GM12878 (cell line): ENCODE measurements at regions not wholly inside any gene's neighbourhood (a gene's known extent, or its start where the extent isn't known, plus 50 kb on each side); places are given as distances from the start of the nearest gene placed in this dataset.

Experiments
- ATAC-seq: fragments of 200-7000 bp; cut with Tn5 transposase; 3 replicates; pipeline ENCODE4 v1.9.1; 2020; ENCODE audit warnings: mild to moderate bottlenecking, moderate library complexity
- BruUV-seq: library from RNA; stranded (reverse); fragments of 400-500 nt; replicated peaks from 2 replicates; lab custom pipeline; 2021; lab: Mats Ljungman, UMichigan
- CTCF ChIA-PET: fragments of 300-600 bp; sonication (Branson Sonifier 250); formaldehyde crosslinking; extraction: SDS; loops from one replicate; lab custom pipeline; 2021; ENCODE audit warnings: inconsistent platforms; lab: Yijun Ruan, JAX
- POLR2A ChIA-PET: fragments of 350-600 bp; formaldehyde crosslinking; extraction: SDS; loops from one replicate; lab custom pipeline; 2021; ENCODE audit warnings: inconsistent platforms; lab: Charles Lee
- RAD21 ChIA-PET: fragments of 300-600 bp; sonication (Branson Sonifier 250); formaldehyde crosslinking; loops from one replicate; lab custom pipeline; 2023; ENCODE audit warnings: antibody characterized with exemption; ENCODE audit not compliant: unreplicated experiment; lab: Charles Lee
- SMC1A ChIA-PET: fragments of 300-600 bp; sonication (Branson Sonifier 250); formaldehyde crosslinking; loops from one replicate; lab custom pipeline; 2023; ENCODE audit not compliant: unreplicated experiment, uncharacterized antibody; lab: Charles Lee
- DNase-seq: peaks from one replicate; pipeline ENCODE4 v3.0.0-alpha.2; 2011; ENCODE audit warnings: low read depth, low spot score
- FAIRE-seq: peaks from 3 replicates; lab custom pipeline; 2011; peaks lifted over from hg19 to GRCh38; lab: Jason Lieb, UNC
- H2AFZ ChIP-seq: 2 replicates; pipeline ENCODE4 v1.6.0; 2011; ENCODE audit warnings: low read depth, low read length, control low read depth; ENCODE audit not compliant: control insufficient read depth
- H3K27ac ChIP-seq: 2 replicates; pipeline ENCODE4 v1.5.1; 2011; ENCODE audit warnings: control low read depth; ENCODE audit not compliant: control insufficient read depth, insufficient read depth
- H3K27me3 ChIP-seq, 2 experiments: replicated peaks in 1 of 2; 2 replicates each; pipeline versions ENCODE4 v1.6.0 to v1.6.1; 2011; ENCODE audit warnings: low read length in 1 of 2; ENCODE audit not compliant: control insufficient read depth in 2 of 2, insufficient read depth in 2 of 2
- H3K36me3 ChIP-seq, 2 experiments: 2 replicates each; pipeline ENCODE4 v1.5.1; 2011; ENCODE audit warnings: low read length in 1 of 2; ENCODE audit not compliant: control insufficient read depth in 2 of 2, insufficient read depth in 2 of 2
- H3K4me1 ChIP-seq: 2 replicates; pipeline ENCODE4 v1.6.1; 2011; ENCODE audit warnings: mild to moderate bottlenecking, low read length, moderate library complexity, mixed read lengths; ENCODE audit not compliant: control insufficient read depth, insufficient read depth
- H3K4me2 ChIP-seq: 2 replicates; pipeline ENCODE4 v1.6.0; 2011; ENCODE audit warnings: control low read depth; ENCODE audit not compliant: control insufficient read depth, insufficient read depth
- H3K4me3 ChIP-seq: fragments of 200-600 bp; sonication (generic); 2 replicates; pipeline ENCODE4 v1.5.1; 2016
- H3K79me2 ChIP-seq: 2 replicates; pipeline ENCODE4 v1.6.0; 2011; ENCODE audit warnings: low read length; ENCODE audit not compliant: control insufficient read depth, insufficient read depth
- H3K9ac ChIP-seq: 2 replicates; pipeline ENCODE4 v1.8.0; 2011; ENCODE audit warnings: low read length, control low read depth, mixed read lengths; ENCODE audit not compliant: control insufficient read depth, insufficient read depth
- H3K9me3 ChIP-seq: replicated peaks from 3 replicates; pipeline ENCODE4 v1.5.1; 2011; ENCODE audit warnings: mild to moderate bottlenecking, low read length; ENCODE audit not compliant: control insufficient read depth, insufficient read depth
- H4K20me1 ChIP-seq: 2 replicates; pipeline ENCODE4 v1.6.0; 2011; ENCODE audit not compliant: control insufficient read depth, insufficient read depth
- FOXM1 ChIP-seq: IDR thresholded peaks from 2 replicates; pipeline ENCODE4 v1.6.1; 2012; ENCODE audit warnings: low read depth, mild to moderate bottlenecking, inconsistent platforms, low read length, moderate library complexity
- HDAC6 ChIP-seq: fragments of 200-600 bp; sonication (generic); IDR thresholded peaks from one replicate; pipeline ENCODE4 v1.8.0; 2017; ENCODE audit warnings: antibody characterized with exemption; ENCODE audit not compliant: unreplicated experiment
- KDM1A ChIP-seq: fragments of 200-600 bp; sonication (generic); IDR thresholded peaks from 2 replicates; pipeline ENCODE4 v1.6.1; 2016; ENCODE audit warnings: borderline replicate concordance
- KLF5 ChIP-seq: fragments of 450-650 bp; IDR thresholded peaks from 2 replicates; pipeline ENCODE4 v1.6.1; 2014; ENCODE audit warnings: mild to moderate bottlenecking; ENCODE audit not compliant: partially characterized antibody
- NBN ChIP-seq: fragments of 450-650 bp; IDR thresholded peaks from 2 replicates; pipeline ENCODE4 v1.6.1; 2016
- NFXL1 ChIP-seq: fragments of 450-650 bp; IDR thresholded peaks from 2 replicates; pipeline ENCODE4 v1.6.1; 2017; ENCODE audit warnings: antibody characterized with exemption, mild to moderate bottlenecking, borderline replicate concordance
- NFYA ChIP-seq: IDR thresholded peaks from 2 replicates; pipeline ENCODE4 v1.6.1; 2011; ENCODE audit warnings: low read depth, mild to moderate bottlenecking, low read length, improper control_type of control experiment, borderline replicate concordance
- NR2F1 ChIP-seq: fragments of 450-650 bp; conservative IDR thresholded peaks from 2 replicates; pipeline ENCODE4 v1.6.1; 2017; ENCODE audit warnings: mild to moderate bottlenecking
- NRF1 ChIP-seq: conservative IDR thresholded peaks from 2 replicates; pipeline ENCODE4 v1.6.1; 2011; ENCODE audit warnings: mild to moderate bottlenecking, low read depth, low read length, improper control_type of control experiment
- PML ChIP-seq: IDR thresholded peaks from 2 replicates; pipeline ENCODE4 v1.6.1; 2012; ENCODE audit warnings: low read length, inconsistent platforms
- POU2F2 ChIP-seq: IDR thresholded peaks from 3 replicates; pipeline ENCODE4 v1.6.1; 2011; ENCODE audit warnings: low read depth, mild to moderate bottlenecking, low read length, borderline replicate concordance
- RAD51 ChIP-seq: fragments of 450-650 bp; IDR thresholded peaks from 2 replicates; pipeline ENCODE4 v1.6.1; 2016; ENCODE audit warnings: moderate library complexity, mild to moderate bottlenecking, inconsistent platforms
- SMARCA5 ChIP-seq: fragments of 450-650 bp; IDR thresholded peaks from 2 replicates; pipeline ENCODE4 v1.6.1; 2017; ENCODE audit warnings: mild to moderate bottlenecking
- SMC3 ChIP-seq: IDR thresholded peaks from 2 replicates; pipeline ENCODE4 v1.6.1; 2011; ENCODE audit warnings: low read length, improper control_type of control experiment, borderline replicate concordance
- SUZ12 ChIP-seq: fragments of 200-600 bp; sonication (generic); IDR thresholded peaks from one replicate; pipeline ENCODE4 v1.6.1; 2018; ENCODE audit warnings: antibody characterized with exemption, mild to moderate bottlenecking; ENCODE audit not compliant: unreplicated experiment
- ZNF274 ChIP-seq: IDR thresholded peaks from one replicate; pipeline ENCODE4 v1.8.0; 2011; ENCODE audit not compliant: insufficient read length, insufficient read depth
- WGBS: methylation state at CpG from one replicate; pipeline ENCODE4 v1.1.6; 2016; ENCODE audit warnings: low lambda C conversion rate; ENCODE audit not compliant: insufficient replicate concordance, insufficient coverage; ENCODE audit errors: missing lambda C conversion rate; 5-methylcytosine and 5-hydroxymethylcytosine counted together
- in situ Hi-C: fragments of 300-500 bp; cut with MboI; formaldehyde crosslinking; loops from 9 replicates; pipeline ENCODE4 v1.14.3; 2018; ENCODE audit warnings: mixed read lengths
- intact Hi-C: fragments of 100-400 bp; cut with micrococcal nuclease; formaldehyde crosslinking; loops from one replicate; pipeline ENCODE4 v1.14.2; 2022; ENCODE audit not compliant: unreplicated experiment
- TF ChIP-seq, protein P1 (sequence below): fragments of 450-650 bp; IDR thresholded peaks from 2 replicates; pipeline ENCODE4 v1.6.1; 2016; ENCODE audit warnings: mild to moderate bottlenecking, moderate library complexity, borderline replicate concordance
- TF ChIP-seq, protein P2 (sequence below): fragments of 150-350 bp; IDR thresholded peaks from 2 replicates; pipeline ENCODE4 v1.6.1; 2014; ENCODE audit warnings: mild to moderate bottlenecking, low read depth, low read length
- TF ChIP-seq, protein P3 (sequence below): fragments of 450-650 bp; IDR thresholded peaks from 2 replicates; pipeline ENCODE4 v1.6.1; 2016; ENCODE audit warnings: mild to moderate bottlenecking

DNA sequence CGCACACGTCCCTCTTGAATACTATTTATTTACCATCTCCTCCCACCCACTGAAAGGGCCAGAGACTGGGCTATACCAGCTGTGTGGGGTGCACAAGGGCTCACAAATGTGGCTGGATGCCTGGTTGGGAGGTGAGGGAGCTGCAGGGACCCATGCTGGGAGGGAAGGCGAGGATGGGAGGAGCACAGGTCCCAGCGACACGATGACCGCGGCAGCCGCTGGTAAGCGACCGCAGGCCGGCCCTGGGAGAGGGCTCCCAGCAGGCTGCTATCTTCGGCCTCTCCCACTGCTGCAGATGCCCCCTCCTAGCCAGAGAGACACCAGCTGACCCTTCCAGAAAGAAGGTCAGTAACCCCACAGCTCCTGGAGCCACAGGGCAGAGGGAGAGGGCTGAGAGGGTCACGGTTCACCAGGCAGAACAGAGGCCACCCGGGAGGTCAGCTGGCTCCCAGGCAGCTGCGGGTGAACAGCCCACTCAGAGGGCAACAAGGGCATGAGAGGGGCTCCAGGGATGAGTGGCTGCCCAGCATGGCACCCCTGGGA lies 163.9 kb downstream of the CRYBB2 start:
- Histone ChIP-seq H3K4me3 (no peak overlapping the region), H3K79me2 (peaks cover 17% of the 10 kb centered on the region), H2AFZ (no peak overlapping the region), H3K27me3 (no peaks in the 10 kb centered on the region), H3K9ac (no peak overlapping the region), H4K20me1 (peaks cover 4% of the 10 kb centered on the region), H3K4me2 (no peak overlapping the region), H3K36me3 (peaks cover 4 to 10% of the 10 kb centered on the region in 2 experiments; a peak in 3 of 4 replicates), H3K9me3 (no peaks in the 10 kb centered on the region), H3K4me1 (peaks cover 13% of the 10 kb centered on the region), H3K27ac (no peak overlapping the region)
- DNase-seq, result no peak
- no peak for ATAC-seq
- no TSS peak for BruUV-seq
- 79% methylated on average over 15 of the region's 15 CpGs for WGBS
- in situ Hi-C loops (no loop called here), intact Hi-C loops (no loop called here)
- ChIA-PET RAD21 (no interaction called here), POLR2A (no interaction called here), SMC1A (no interaction called here), CTCF (no interaction called here)
- FAIRE-seq, result no peak
- TF ChIP-seq SMC3, result no peak
- no peak for TF ChIP-seq PML
- no peak for TF ChIP-seq POU2F2
- TF ChIP-seq KDM1A, result no peak
- no peak for TF ChIP-seq FOXM1
- TF ChIP-seq NRF1, result no peak
- TF ChIP-seq RAD51, result no peak
- TF ChIP-seq HDAC6, result no peak
- TF ChIP-seq NFXL1, result no peak
- TF ChIP-seq SMARCA5, result no peak
- TF ChIP-seq KLF5, result no peak
- TF ChIP-seq, protein P1, sequence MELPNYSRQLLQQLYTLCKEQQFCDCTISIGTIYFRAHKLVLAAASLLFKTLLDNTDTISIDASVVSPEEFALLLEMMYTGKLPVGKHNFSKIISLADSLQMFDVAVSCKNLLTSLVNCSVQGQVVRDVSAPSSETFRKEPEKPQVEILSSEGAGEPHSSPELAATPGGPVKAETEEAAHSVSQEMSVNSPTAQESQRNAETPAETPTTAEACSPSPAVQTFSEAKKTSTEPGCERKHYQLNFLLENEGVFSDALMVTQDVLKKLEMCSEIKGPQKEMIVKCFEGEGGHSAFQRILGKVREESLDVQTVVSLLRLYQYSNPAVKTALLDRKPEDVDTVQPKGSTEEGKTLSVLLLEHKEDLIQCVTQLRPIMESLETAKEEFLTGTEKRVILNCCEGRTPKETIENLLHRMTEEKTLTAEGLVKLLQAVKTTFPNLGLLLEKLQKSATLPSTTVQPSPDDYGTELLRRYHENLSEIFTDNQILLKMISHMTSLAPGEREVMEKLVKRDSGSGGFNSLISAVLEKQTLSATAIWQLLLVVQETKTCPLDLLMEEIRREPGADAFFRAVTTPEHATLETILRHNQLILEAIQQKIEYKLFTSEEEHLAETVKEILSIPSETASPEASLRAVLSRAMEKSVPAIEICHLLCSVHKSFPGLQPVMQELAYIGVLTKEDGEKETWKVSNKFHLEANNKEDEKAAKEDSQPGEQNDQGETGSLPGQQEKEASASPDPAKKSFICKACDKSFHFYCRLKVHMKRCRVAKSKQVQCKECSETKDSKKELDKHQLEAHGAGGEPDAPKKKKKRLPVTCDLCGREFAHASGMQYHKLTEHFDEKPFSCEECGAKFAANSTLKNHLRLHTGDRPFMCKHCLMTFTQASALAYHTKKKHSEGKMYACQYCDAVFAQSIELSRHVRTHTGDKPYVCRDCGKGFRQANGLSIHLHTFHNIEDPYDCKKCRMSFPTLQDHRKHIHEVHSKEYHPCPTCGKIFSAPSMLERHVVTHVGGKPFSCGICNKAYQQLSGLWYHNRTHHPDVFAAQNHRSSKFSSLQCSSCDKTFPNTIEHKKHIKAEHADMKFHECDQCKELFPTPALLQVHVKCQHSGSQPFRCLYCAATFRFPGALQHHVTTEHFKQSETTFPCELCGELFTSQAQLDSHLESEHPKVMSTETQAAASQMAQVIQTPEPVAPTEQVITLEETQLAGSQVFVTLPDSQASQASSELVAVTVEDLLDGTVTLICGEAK, result no peak
- TF ChIP-seq ZNF274, result no peak
- no peak for TF ChIP-seq SUZ12
- no peak for TF ChIP-seq NFYA
- TF ChIP-seq, protein P2, sequence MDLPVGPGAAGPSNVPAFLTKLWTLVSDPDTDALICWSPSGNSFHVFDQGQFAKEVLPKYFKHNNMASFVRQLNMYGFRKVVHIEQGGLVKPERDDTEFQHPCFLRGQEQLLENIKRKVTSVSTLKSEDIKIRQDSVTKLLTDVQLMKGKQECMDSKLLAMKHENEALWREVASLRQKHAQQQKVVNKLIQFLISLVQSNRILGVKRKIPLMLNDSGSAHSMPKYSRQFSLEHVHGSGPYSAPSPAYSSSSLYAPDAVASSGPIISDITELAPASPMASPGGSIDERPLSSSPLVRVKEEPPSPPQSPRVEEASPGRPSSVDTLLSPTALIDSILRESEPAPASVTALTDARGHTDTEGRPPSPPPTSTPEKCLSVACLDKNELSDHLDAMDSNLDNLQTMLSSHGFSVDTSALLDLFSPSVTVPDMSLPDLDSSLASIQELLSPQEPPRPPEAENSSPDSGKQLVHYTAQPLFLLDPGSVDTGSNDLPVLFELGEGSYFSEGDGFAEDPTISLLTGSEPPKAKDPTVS, result no peak
- TF ChIP-seq NR2F1, result no peak
- TF ChIP-seq, protein P3, sequence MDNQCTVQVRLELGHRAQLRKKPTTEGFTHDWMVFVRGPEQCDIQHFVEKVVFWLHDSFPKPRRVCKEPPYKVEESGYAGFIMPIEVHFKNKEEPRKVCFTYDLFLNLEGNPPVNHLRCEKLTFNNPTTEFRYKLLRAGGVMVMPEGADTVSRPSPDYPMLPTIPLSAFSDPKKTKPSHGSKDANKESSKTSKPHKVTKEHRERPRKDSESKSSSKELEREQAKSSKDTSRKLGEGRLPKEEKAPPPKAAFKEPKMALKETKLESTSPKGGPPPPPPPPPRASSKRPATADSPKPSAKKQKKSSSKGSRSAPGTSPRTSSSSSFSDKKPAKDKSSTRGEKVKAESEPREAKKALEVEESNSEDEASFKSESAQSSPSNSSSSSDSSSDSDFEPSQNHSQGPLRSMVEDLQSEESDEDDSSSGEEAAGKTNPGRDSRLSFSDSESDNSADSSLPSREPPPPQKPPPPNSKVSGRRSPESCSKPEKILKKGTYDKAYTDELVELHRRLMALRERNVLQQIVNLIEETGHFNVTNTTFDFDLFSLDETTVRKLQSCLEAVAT, result no peak
- no peak for TF ChIP-seq NBN
